SK-N-SH (cell line): ENCODE measurements at regions not wholly inside any gene's neighbourhood (a gene's known extent, or its start where the extent isn't known, plus 50 kb on each side); places are given as distances from the start of the nearest gene placed in this dataset.

Experiments used
- CTCF ChIA-PET: fragments of 300-600, 350-600 bp; formaldehyde crosslinking; extraction: SDS; loops from one replicate; lab custom pipeline; 2021; lab: Yijun Ruan, JAX
- POLR2A ChIA-PET: fragments of 350-600 bp; sonication (Branson Sonifier 250); formaldehyde crosslinking; extraction: SDS; loops from one replicate; lab custom pipeline; 2020; ENCODE audit warnings: antibody characterized with exemption, inconsistent platforms; lab: Yijun Ruan, JAX
- DNase-seq: peaks from one replicate; pipeline ENCODE4 v3.0.0; 2012
- H2AFZ ChIP-seq: fragments of 200-600 bp; sonication (generic); 2 replicates; pipeline ENCODE4 v1.8.1; 2016; ENCODE audit warnings: antibody characterized with exemption, mild to moderate bottlenecking, low read depth
- H3F3A ChIP-seq: fragments of 200-600 bp; sonication (generic); replicated peaks from 2 replicates; pipeline ENCODE3; 2016; ENCODE audit warnings: antibody characterized with exemption, mild to moderate bottlenecking; ENCODE audit not compliant: insufficient read depth
- H3K27ac ChIP-seq, 2 experiments: fragments of 200-500 bp in 1 of 2; fragments of 200-600 bp in 1 of 2; sonication (Bioruptor generic) in 1 of 2; sonication (generic), shearing (Covaris generic) in 1 of 2; 2 replicates each; pipeline versions ENCODE4 v1.5.1 to v1.6.1; 2014 to 2016; ENCODE audit warnings: low read depth in 2 of 2, inconsistent platforms in 1 of 2, low read length in 1 of 2, mild to moderate bottlenecking in 1 of 2, mixed read lengths in 1 of 2
- H3K27me3 ChIP-seq: fragments of 200-600 bp; sonication (generic), shearing (Covaris generic); 2 replicates; pipeline ENCODE4 v1.6.1; 2016; ENCODE audit warnings: mixed run types; ENCODE audit not compliant: insufficient read depth
- H3K36me3 ChIP-seq, 2 experiments: fragments of 200-500 bp in 1 of 2; fragments of 200-600 bp in 1 of 2; sonication (Bioruptor generic) in 1 of 2; sonication (generic) in 1 of 2; replicated peaks in 1 of 2; 2 replicates each; pipeline versions ENCODE3 to v1.5.1; 2014 to 2016; ENCODE audit warnings: low read length in 1 of 2, mild to moderate bottlenecking in 1 of 2; ENCODE audit not compliant: insufficient read depth in 2 of 2, control insufficient read depth in 1 of 2
- H3K4me1 ChIP-seq, 2 experiments: fragments of 200-500 bp in 1 of 2; fragments of 200-600 bp in 1 of 2; sonication (Bioruptor generic) in 1 of 2; sonication (generic), shearing (Covaris generic) in 1 of 2; 2 replicates each; pipeline versions ENCODE4 v1.5.1 to v1.6.1; 2014 to 2016; ENCODE audit warnings: low read depth in 1 of 2, low read length in 1 of 2, mixed run types in 1 of 2; ENCODE audit not compliant: insufficient read depth in 2 of 2, control insufficient read depth in 1 of 2
- H3K4me2 ChIP-seq: fragments of 200-600 bp; sonication (generic), shearing (Covaris generic); 2 replicates; pipeline ENCODE4 v1.6.1; 2017; ENCODE audit warnings: mixed run types
- H3K4me3 ChIP-seq, 2 experiments: fragments of 200-500 bp in 1 of 2; fragments of 200-600 bp in 1 of 2; sonication (Bioruptor generic) in 1 of 2; sonication (generic), shearing (Covaris generic) in 1 of 2; 2 replicates each; pipeline versions ENCODE4 v1.5.1 to v1.8.1; 2014 to 2016; ENCODE audit warnings: low read depth in 2 of 2, inconsistent platforms in 1 of 2, low read length in 1 of 2, mild to moderate bottlenecking in 1 of 2, mixed read lengths in 1 of 2, moderate library complexity in 1 of 2
- H3K79me2 ChIP-seq: fragments of 200-600 bp; sonication (generic); 2 replicates; pipeline ENCODE4 v1.8.1; 2017; ENCODE audit warnings: mild to moderate bottlenecking; ENCODE audit not compliant: insufficient read depth
- H3K9ac ChIP-seq: fragments of 200-600 bp; sonication (generic); 2 replicates; pipeline ENCODE4 v1.6.1; 2017; ENCODE audit warnings: mixed run types
- H3K9me2 ChIP-seq: fragments of 200-600 bp; sonication (generic); 2 replicates; pipeline ENCODE4 v1.6.1; 2017; ENCODE audit warnings: mixed run types
- H3K9me3 ChIP-seq: fragments of 200-600 bp; sonication (generic); 2 replicates; pipeline ENCODE4 v1.6.1; 2017; ENCODE audit warnings: mixed run types, mild to moderate bottlenecking, moderate library complexity
- H4K20me1 ChIP-seq: fragments of 200-600 bp; sonication (generic); 2 replicates; pipeline ENCODE4 v1.6.1; 2017; ENCODE audit warnings: mild to moderate bottlenecking, mixed run types; ENCODE audit not compliant: insufficient read depth
- CHD2 ChIP-seq: fragments of 150-350 bp; IDR thresholded peaks from 2 replicates; pipeline ENCODE4 v1.6.1; 2018; ENCODE audit warnings: low read length; ENCODE audit not compliant: partially characterized antibody
- ELF1 ChIP-seq: IDR thresholded peaks from 2 replicates; pipeline ENCODE4 v1.4.0; 2012
- EP300 ChIP-seq, 2 experiments: IDR thresholded peaks; 2 replicates each; pipeline versions ENCODE4 v1.4.0 to v1.6.1; 2012; ENCODE audit warnings: borderline replicate concordance in 1 of 2, low read depth in 1 of 2, low read length in 1 of 2
- GABPA ChIP-seq: IDR thresholded peaks from 2 replicates; pipeline ENCODE4 v1.4.0; 2012; ENCODE audit warnings: low read depth, mild to moderate bottlenecking
- MEF2A ChIP-seq: IDR thresholded peaks from 2 replicates; pipeline ENCODE4 v1.4.0; 2012; ENCODE audit warnings: low read depth, borderline replicate concordance
- NRF1 ChIP-seq: IDR thresholded peaks from 2 replicates; pipeline ENCODE4 v1.6.1; 2012; ENCODE audit warnings: low read depth, mild to moderate bottlenecking, low read length
- RAD21 ChIP-seq: IDR thresholded peaks from 2 replicates; pipeline ENCODE4 v1.6.1; 2012; ENCODE audit warnings: mild to moderate bottlenecking, low read length
- RCOR1 ChIP-seq: fragments of 150-350 bp; IDR thresholded peaks from 2 replicates; pipeline ENCODE4 v1.6.1; 2017; ENCODE audit warnings: antibody characterized with exemption, low read length
- RFX5 ChIP-seq: IDR thresholded peaks from 2 replicates; pipeline ENCODE4 v1.6.1; 2012; ENCODE audit warnings: mild to moderate bottlenecking, improper control_type of control experiment, low read length
- RXRA ChIP-seq: IDR thresholded peaks from 2 replicates; pipeline ENCODE4 v1.4.0; 2012; ENCODE audit warnings: low read depth, mild to moderate bottlenecking, borderline replicate concordance
- SIN3A ChIP-seq: IDR thresholded peaks from 2 replicates; pipeline ENCODE4 v1.6.1; 2012; ENCODE audit warnings: low read depth, mild to moderate bottlenecking, low read length, moderate library complexity, borderline replicate concordance
- TCF12 ChIP-seq: IDR thresholded peaks from 2 replicates; pipeline ENCODE4 v1.4.0; 2012
- TEAD4 ChIP-seq: IDR thresholded peaks from 2 replicates; pipeline ENCODE4 v1.4.0; 2012; ENCODE audit warnings: mild to moderate bottlenecking, borderline replicate concordance; ENCODE audit not compliant: insufficient read depth
- WGBS: methylation state at CpG from one replicate; pipeline ENCODE4 v1.1.6; 2017; ENCODE audit warnings: low lambda C conversion rate; 5-methylcytosine and 5-hydroxymethylcytosine counted together
- TF ChIP-seq, protein P1 (sequence below): fragments of 200-600 bp; sonication (generic); IDR thresholded peaks from 2 replicates; pipeline ENCODE4 v1.6.1; 2017; ENCODE audit warnings: antibody characterized with exemption, mild to moderate bottlenecking, moderate library complexity
- TF ChIP-seq, protein P2 (sequence below): IDR thresholded peaks from 2 replicates; pipeline ENCODE4 v1.4.0; 2012; ENCODE audit warnings: low read depth
- TF ChIP-seq, protein P3 (sequence below): IDR thresholded peaks from 2 replicates; pipeline ENCODE4 v1.4.0; 2012; ENCODE audit warnings: low read depth, borderline replicate concordance
- TF ChIP-seq, protein P4 (sequence below): IDR thresholded peaks from 2 replicates; pipeline ENCODE4 v1.4.0; 2012; ENCODE audit warnings: low read depth, borderline replicate concordance

DNA sequence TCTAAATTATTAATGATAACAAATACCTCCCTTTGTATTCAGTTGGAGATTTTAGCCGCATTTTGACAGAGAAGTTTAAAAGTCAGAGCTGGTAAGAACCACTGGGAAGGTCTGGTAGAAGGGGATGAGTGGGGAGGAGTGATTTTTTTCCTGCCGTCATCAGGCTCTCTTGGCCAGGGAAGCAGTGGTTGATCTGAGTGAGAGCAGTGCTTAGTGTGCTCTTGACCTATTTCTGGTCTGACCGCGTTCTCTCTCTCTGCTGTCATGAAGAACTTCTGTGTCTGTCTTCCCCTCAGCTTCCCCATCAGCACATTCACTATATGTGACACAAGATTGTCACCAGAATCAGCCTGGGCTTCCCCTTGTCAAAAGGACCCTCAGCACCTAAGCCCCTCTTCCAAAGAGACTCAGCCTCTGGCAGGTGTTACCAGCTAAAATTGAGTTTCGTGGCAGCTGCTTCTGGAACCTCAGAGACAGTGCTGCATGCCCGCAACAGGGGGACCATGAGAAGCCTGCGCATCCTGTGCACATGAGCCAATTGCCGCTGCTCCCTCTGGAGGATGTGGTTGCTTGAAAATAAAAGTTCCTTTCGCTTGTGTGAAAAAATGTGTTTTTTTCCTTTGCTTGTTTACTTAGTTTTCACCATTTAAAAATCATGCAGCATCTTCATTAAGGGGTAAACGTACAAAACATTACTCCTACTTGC, 268.9 kb downstream of the C4orf33 start:
- CTCF ChIA-PET, result interaction anchor here (0.8 to 9.3 kb wide), 4 partner anchors 10 to 293 kb away, joined by 3 to 152 read pairs (median 18); no protein-coding TSS in a partner anchor
- peaks cover 0 to 2% of the 10 kb centered on the region in 2 experiments; a peak in 1 of 4 replicates for H3K4me1 ChIP-seq
- no peaks in the 10 kb centered on the region for H3K27me3 ChIP-seq
- H3K9me3 ChIP-seq, result no peaks in the 10 kb centered on the region
- POLR2A ChIA-PET, result no interaction called here
- H3K4me2 ChIP-seq, result no peak overlapping the region
- H3K4me3 ChIP-seq, result no peak overlapping the region
- no peaks in the 10 kb centered on the region for H4K20me1 ChIP-seq
- H3K9ac ChIP-seq, result no peak overlapping the region
- H3F3A ChIP-seq, result no peaks in the 10 kb centered on the region
- no peak overlapping the region for H3K27ac ChIP-seq
- H3K9me2 ChIP-seq, result no peaks in the 10 kb centered on the region
- H3K36me3 ChIP-seq, result no peaks in the 10 kb centered on the region
- H3K79me2 ChIP-seq, result no peaks in the 10 kb centered on the region
- no peak overlapping the region for H2AFZ ChIP-seq
- 63% methylated on average over 10 of the region's 10 CpGs for WGBS
- no peak for DNase-seq
- TF ChIP-seq RXRA (no peak), ELF1 (no peak), RAD21 (no peak), EP300 (IDR thresholded peaks at IDR 0.05; ENCODE audit: borderline replicate concordance in 1 of 2, low read depth in 1 of 2, low read length in 1 of 2) (no peak), RCOR1 (no peak), CHD2 (no peak), SIN3A (no peak)
- TF ChIP-seq, protein P1, sequence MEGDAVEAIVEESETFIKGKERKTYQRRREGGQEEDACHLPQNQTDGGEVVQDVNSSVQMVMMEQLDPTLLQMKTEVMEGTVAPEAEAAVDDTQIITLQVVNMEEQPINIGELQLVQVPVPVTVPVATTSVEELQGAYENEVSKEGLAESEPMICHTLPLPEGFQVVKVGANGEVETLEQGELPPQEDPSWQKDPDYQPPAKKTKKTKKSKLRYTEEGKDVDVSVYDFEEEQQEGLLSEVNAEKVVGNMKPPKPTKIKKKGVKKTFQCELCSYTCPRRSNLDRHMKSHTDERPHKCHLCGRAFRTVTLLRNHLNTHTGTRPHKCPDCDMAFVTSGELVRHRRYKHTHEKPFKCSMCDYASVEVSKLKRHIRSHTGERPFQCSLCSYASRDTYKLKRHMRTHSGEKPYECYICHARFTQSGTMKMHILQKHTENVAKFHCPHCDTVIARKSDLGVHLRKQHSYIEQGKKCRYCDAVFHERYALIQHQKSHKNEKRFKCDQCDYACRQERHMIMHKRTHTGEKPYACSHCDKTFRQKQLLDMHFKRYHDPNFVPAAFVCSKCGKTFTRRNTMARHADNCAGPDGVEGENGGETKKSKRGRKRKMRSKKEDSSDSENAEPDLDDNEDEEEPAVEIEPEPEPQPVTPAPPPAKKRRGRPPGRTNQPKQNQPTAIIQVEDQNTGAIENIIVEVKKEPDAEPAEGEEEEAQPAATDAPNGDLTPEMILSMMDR, result no peak

DNA sequence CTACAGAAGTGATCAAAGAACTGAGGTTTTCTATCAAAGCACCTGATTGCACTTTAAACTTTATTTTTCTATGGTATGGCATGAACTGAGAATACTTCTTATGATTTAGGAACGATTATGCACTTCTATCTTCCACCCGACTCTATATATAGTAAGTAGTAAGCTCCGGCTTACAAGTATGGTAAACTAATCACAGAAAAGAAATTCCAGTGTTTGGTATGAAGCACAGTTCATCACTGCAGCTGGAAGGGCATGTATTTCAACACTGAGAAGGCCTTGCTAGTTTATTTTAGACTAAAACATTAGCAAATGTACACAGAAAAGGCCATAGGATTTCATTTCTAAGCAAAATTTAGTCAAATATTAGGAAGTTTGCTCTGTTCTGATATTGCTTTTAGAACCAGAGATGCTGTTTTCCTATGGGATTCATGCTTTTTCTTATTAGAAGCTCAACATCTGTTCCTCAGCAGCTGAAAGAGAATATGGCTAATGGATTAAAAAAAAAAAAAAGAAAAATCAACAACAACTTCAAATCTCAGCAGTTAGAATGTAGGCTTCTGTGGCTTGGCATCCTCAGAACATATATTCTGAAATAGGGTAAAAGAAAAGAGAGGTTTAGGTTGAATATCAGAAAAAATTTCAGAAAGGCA, 273.5 kb downstream of the C4orf33 start:
- Histone ChIP-seq H3K27ac (no peak overlapping the region), H4K20me1 (no peaks in the 10 kb centered on the region), H3K4me1 (no peaks in the 10 kb centered on the region; a peak in 1 of 4 replicates), H3K36me3 (no peaks in the 10 kb centered on the region), H2AFZ (no peak overlapping the region), H3K9me2 (no peaks in the 10 kb centered on the region), H3K9me3 (no peaks in the 10 kb centered on the region), H3K79me2 (no peaks in the 10 kb centered on the region), H3K4me3 (no peak overlapping the region), H3K27me3 (0 out of 2 replicates have a peak, but pooled peaks cover 6% of the 10 kb centered on the region), H3K9ac (no peak overlapping the region), H3F3A (no peaks in the 10 kb centered on the region), H3K4me2 (no peak overlapping the region)
- WGBS, result 36% methylated on average over 3 of the region's 3 CpGs
- ChIA-PET CTCF (interaction anchor here (1.0 to 2.0 kb wide), 2 partner anchors 21 to 272 kb away, joined by 3 to 6 read pairs; no protein-coding TSS in a partner anchor), POLR2A (no interaction called here)
- no peak for DNase-seq
- no peak for TF ChIP-seq TEAD4
- TF ChIP-seq, protein P2, sequence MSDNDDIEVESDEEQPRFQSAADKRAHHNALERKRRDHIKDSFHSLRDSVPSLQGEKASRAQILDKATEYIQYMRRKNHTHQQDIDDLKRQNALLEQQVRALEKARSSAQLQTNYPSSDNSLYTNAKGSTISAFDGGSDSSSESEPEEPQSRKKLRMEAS, result no peak
- TF ChIP-seq, protein P3, sequence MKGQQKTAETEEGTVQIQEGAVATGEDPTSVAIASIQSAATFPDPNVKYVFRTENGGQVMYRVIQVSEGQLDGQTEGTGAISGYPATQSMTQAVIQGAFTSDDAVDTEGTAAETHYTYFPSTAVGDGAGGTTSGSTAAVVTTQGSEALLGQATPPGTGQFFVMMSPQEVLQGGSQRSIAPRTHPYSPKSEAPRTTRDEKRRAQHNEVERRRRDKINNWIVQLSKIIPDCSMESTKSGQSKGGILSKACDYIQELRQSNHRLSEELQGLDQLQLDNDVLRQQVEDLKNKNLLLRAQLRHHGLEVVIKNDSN, result no peak
- TF ChIP-seq TCF12, result no peak
- TF ChIP-seq RAD21, result no peak
- no peak for TF ChIP-seq SIN3A
- no peak for TF ChIP-seq MEF2A
- TF ChIP-seq GABPA, result no peak
- TF ChIP-seq, protein P4, sequence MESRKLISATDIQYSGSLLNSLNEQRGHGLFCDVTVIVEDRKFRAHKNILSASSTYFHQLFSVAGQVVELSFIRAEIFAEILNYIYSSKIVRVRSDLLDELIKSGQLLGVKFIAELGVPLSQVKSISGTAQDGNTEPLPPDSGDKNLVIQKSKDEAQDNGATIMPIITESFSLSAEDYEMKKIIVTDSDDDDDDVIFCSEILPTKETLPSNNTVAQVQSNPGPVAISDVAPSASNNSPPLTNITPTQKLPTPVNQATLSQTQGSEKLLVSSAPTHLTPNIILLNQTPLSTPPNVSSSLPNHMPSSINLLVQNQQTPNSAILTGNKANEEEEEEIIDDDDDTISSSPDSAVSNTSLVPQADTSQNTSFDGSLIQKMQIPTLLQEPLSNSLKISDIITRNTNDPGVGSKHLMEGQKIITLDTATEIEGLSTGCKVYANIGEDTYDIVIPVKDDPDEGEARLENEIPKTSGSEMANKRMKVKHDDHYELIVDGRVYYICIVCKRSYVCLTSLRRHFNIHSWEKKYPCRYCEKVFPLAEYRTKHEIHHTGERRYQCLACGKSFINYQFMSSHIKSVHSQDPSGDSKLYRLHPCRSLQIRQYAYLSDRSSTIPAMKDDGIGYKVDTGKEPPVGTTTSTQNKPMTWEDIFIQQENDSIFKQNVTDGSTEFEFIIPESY, result no peak
- TF ChIP-seq RFX5, result no peak
- TF ChIP-seq NRF1, result no peak
- no peak for TF ChIP-seq EP300 (IDR thresholded peaks at IDR 0.05; ENCODE audit: borderline replicate concordance in 1 of 2, low read depth in 1 of 2, low read length in 1 of 2)
